Neural progenitor cell (in vitro differentiated cells): ENCODE measurements at regions not wholly inside any gene's neighbourhood (a gene's known extent, or its start where the extent isn't known, plus 50 kb on each side); places are given as distances from the start of the nearest gene placed in this dataset.

Experiments
- CTCF ChIP-seq: fragments of 200-600 bp; sonication (generic); IDR thresholded peaks from 2 replicates; pipeline ENCODE4 v1.5.1; 2017; ENCODE audit warnings: antibody characterized with exemption, mild to moderate bottlenecking
- EZH2 ChIP-seq: fragments of 200-600 bp; sonication (generic); IDR thresholded peaks from 2 replicates; pipeline ENCODE4 v1.6.1; 2017; ENCODE audit warnings: antibody characterized with exemption, mild to moderate bottlenecking, moderate library complexity
- EZH2phosphoT487 ChIP-seq: fragments of 200-600 bp; sonication (generic); IDR thresholded peaks from 2 replicates; pipeline ENCODE4 v1.6.1; 2017; ENCODE audit warnings: antibody characterized with exemption

GRCh38 chr1:238811211-238811879, 575.0 kb upstream of the CHRM3 start:
- TF ChIP-seq CTCF (no peak), EZH2 (no peak), EZH2phosphoT487 (no peak)
